DOHH2 (cell line): ENCODE measurements at regions not wholly inside any gene's neighbourhood (a gene's known extent, or its start where the extent isn't known, plus 50 kb on each side); places are given as distances from the start of the nearest gene placed in this dataset.

Experiments
- H3F3A ChIP-seq: fragments of 200-600 bp; sonication (generic), shearing (Covaris generic); 2 replicates; pipeline ENCODE4 v1.6.0; 2016; ENCODE audit warnings: antibody characterized with exemption, mild to moderate bottlenecking; ENCODE audit not compliant: control insufficient read depth, insufficient read depth
- H3K27ac ChIP-seq: fragments of 200-600 bp; sonication (generic); 2 replicates; pipeline ENCODE4 v1.5.1; 2014; ENCODE audit warnings: low read depth, mild to moderate bottlenecking, low read length, moderate library complexity
- H3K27me3 ChIP-seq: fragments of 200-600 bp; sonication (generic); 2 replicates; pipeline ENCODE4 v1.6.1; 2014; ENCODE audit warnings: mild to moderate bottlenecking, low read length, mixed read lengths; ENCODE audit not compliant: control insufficient read depth
- H3K36me3 ChIP-seq: fragments of 200-600 bp; sonication (generic); 2 replicates; pipeline ENCODE4 v1.6.1; 2014; ENCODE audit warnings: mild to moderate bottlenecking, low read length, moderate library complexity, mixed read lengths; ENCODE audit not compliant: control insufficient read depth
- H3K4me1 ChIP-seq: fragments of 200-600 bp; sonication (generic); 2 replicates; pipeline ENCODE4 v1.6.1; 2014; ENCODE audit warnings: mild to moderate bottlenecking, low read length, mixed read lengths; ENCODE audit not compliant: control insufficient read depth
- H3K4me2 ChIP-seq: fragments of 200-600 bp; sonication (generic); 2 replicates; pipeline ENCODE4 v1.6.0; 2014; ENCODE audit warnings: mild to moderate bottlenecking, low read length, moderate library complexity
- H3K4me3 ChIP-seq: fragments of 200-600 bp; sonication (generic); 2 replicates; pipeline ENCODE4 v1.5.1; 2014; ENCODE audit warnings: mild to moderate bottlenecking, low read length, mixed read lengths
- H3K79me2 ChIP-seq: fragments of 200-600 bp; sonication (generic); 2 replicates; pipeline ENCODE4 v1.6.1; 2014; ENCODE audit warnings: mild to moderate bottlenecking, low read length, mixed read lengths; ENCODE audit not compliant: control insufficient read depth
- H3K9me2 ChIP-seq: fragments of 200-600 bp; sonication (generic); replicated peaks from 2 replicates; pipeline ENCODE4 v1.6.1; 2014; ENCODE audit warnings: mild to moderate bottlenecking, low read length, mixed read lengths; ENCODE audit not compliant: control insufficient read depth
- H3K9me3 ChIP-seq: fragments of 200-600 bp; sonication (generic); 2 replicates; pipeline ENCODE4 v1.6.1; 2014; ENCODE audit warnings: antibody characterized with exemption, low read length, mixed read lengths; ENCODE audit not compliant: control insufficient read depth, insufficient read depth
- H4K20me1 ChIP-seq: fragments of 200-600 bp; sonication (generic); 2 replicates; pipeline ENCODE4 v1.6.0; 2014; ENCODE audit warnings: low read depth, mild to moderate bottlenecking, antibody characterized with exemption, low read length, moderate library complexity; ENCODE audit not compliant: control insufficient read depth, insufficient read depth
- CTCF ChIP-seq: fragments of 200-600 bp; sonication (generic); IDR thresholded peaks from one replicate; pipeline ENCODE4 v1.5.1; 2014; ENCODE audit warnings: antibody characterized with exemption, mild to moderate bottlenecking, low read depth, low read length; ENCODE audit not compliant: poor library complexity, severe bottlenecking
- EZH2phosphoT487 ChIP-seq: fragments of 200-600 bp; sonication (generic); IDR thresholded peaks from 2 replicates; pipeline ENCODE4 v1.6.1; 2017; ENCODE audit warnings: borderline replicate concordance, mild to moderate bottlenecking, antibody characterized with exemption, low read length, moderate library complexity, mixed read lengths

GRCh38 chr12:30180602-30181001 is 396.9 kb upstream of the TMTC1 start:
- Histone ChIP-seq H3K27me3 (no peaks in the 10 kb centered on the region), H3K36me3 (no peaks in the 10 kb centered on the region), H3K79me2 (no peaks in the 10 kb centered on the region), H3K4me2 (no peak overlapping the region), H3K4me1 (no peaks in the 10 kb centered on the region), H3K9me2 (no peaks in the 10 kb centered on the region; the same call in 1 of the 2 replicates), H3K27ac (no peak overlapping the region), H3K9me3 (no peaks in the 10 kb centered on the region), H3F3A (no peaks in the 10 kb centered on the region), H3K4me3 (no peak overlapping the region), H4K20me1 (no peaks in the 10 kb centered on the region)
- TF ChIP-seq EZH2phosphoT487, result no peak
- TF ChIP-seq CTCF, result no peak

- no peak overlapping the region for H3K4me2 ChIP-seq
- no peak overlapping the region for H3K4me3 ChIP-seq
- H3F3A ChIP-seq, result no peaks in the 10 kb centered on the region
- H3K27ac ChIP-seq, result no peak overlapping the region
- no peak for TF ChIP-seq EZH2phosphoT487
- no peak for TF ChIP-seq CTCF
- no peaks in the 10 kb centered on the region; the same call in 1 of the 2 replicates for H3K9me2 ChIP-seq
- no peaks in the 10 kb centered on the region for H4K20me1 ChIP-seq
- no peaks in the 10 kb centered on the region for H3K27me3 ChIP-seq
- H3K9me3 ChIP-seq, result no peaks in the 10 kb centered on the region
- no peaks in the 10 kb centered on the region for H3K4me1 ChIP-seq
- no peaks in the 10 kb centered on the region for H3K79me2 ChIP-seq
- H3K36me3 ChIP-seq, result no peaks in the 10 kb centered on the region
These were observed 395.2 kb upstream of the TMTC1 start for GRCh38 chr12:30178916-30179315.

- H3K27me3 ChIP-seq, result no peaks in the 10 kb centered on the region
- H3K79me2 ChIP-seq, result no peaks in the 10 kb centered on the region
- no peak overlapping the region for H3K4me2 ChIP-seq
- H4K20me1 ChIP-seq, result no peaks in the 10 kb centered on the region
- no peaks in the 10 kb centered on the region for H3K4me1 ChIP-seq
- H3K9me3 ChIP-seq, result no peaks in the 10 kb centered on the region
- H3K9me2 ChIP-seq, result no peaks in the 10 kb centered on the region
- no peak overlapping the region for H3K27ac ChIP-seq
- TF ChIP-seq EZH2phosphoT487 (no peak), CTCF (no peak)
- no peaks in the 10 kb centered on the region for H3K36me3 ChIP-seq
- H3F3A ChIP-seq, result no peaks in the 10 kb centered on the region
- no peak overlapping the region for H3K4me3 ChIP-seq
These were observed 386.3 kb upstream of the TMTC1 start for GRCh38 chr12:30169839-30170591.
